K562 (cell line): ENCODE measurements at regions not wholly inside any gene's neighbourhood (a gene's known extent, or its start where the extent isn't known, plus 50 kb on each side); places are given as distances from the start of the nearest gene placed in this dataset.
A peak's percentile ranks its signal among the peaks of the same experiment; 100 is the strongest.

Source experiments
- ATAC-seq: fragments of 200-7000 bp; cut with Tn5 transposase; 3 replicates; pipeline ENCODE4 v1.9.1; 2020; ENCODE audit warnings: moderate library complexity
- BruUV-seq: library from RNA; stranded (reverse); fragments of 400-500 nt; replicated peaks from 2 replicates; lab custom pipeline; 2021; lab: Mats Ljungman, UMichigan
- CTCF ChIA-PET: fragments of 300-600 bp; formaldehyde crosslinking; extraction: SDS; loops from one replicate; lab custom pipeline; 2021; ENCODE audit warnings: low intra/inter-chr PET ratio; lab: Yijun Ruan, JAX
- POLR2A ChIA-PET: fragments of 300-600, 350-650 bp; sonication (Branson Sonifier 250); formaldehyde crosslinking; extraction: SDS; loops from one replicate; lab custom pipeline; 2021; ENCODE audit warnings: antibody characterized with exemption, inconsistent platforms; lab: Yijun Ruan, JAX
- DNase-seq, 4 experiments: peaks; one replicate each; pipeline versions ENCODE4 v3.0.0 to v3.0.0-alpha.2; 2011 to 2018; ENCODE audit warnings: low spot score in 3 of 4, mixed read lengths in 3 of 4; ENCODE audit errors: extremely low read depth in 1 of 4
- FAIRE-seq: peaks from 2 replicates; lab custom pipeline; 2011; peaks lifted over from hg19 to GRCh38; lab: Jason Lieb, UNC
- H2AFZ ChIP-seq: 2 replicates; pipeline ENCODE4 v1.6.0; 2011; ENCODE audit warnings: low read depth, low read length, control low read depth, inconsistent platforms
- H3K27ac ChIP-seq: fragments of 200-600 bp; 3 replicates; pipeline ENCODE4 v1.8.0; 2011; ENCODE audit warnings: low read depth, mild to moderate bottlenecking, control low read depth, inconsistent platforms, low read length, moderate library complexity, mixed read lengths; ENCODE audit errors: extremely low read depth
- H3K27me3 ChIP-seq, 2 experiments: fragments of 300-600 bp in 1 of 2; 2 replicates in 1 of 2; 3 replicates in 1 of 2; pipeline versions ENCODE4 v1.6.0 to v1.8.0; 2011; ENCODE audit warnings: inconsistent platforms in 2 of 2, low read length in 2 of 2, mild to moderate bottlenecking in 1 of 2, mixed read lengths in 1 of 2, moderate library complexity in 1 of 2; ENCODE audit not compliant: control insufficient read depth in 2 of 2, insufficient read depth in 2 of 2
- H3K36me3 ChIP-seq: fragments of 300-600 bp; 3 replicates; pipeline ENCODE4 v1.8.0; 2011; ENCODE audit warnings: mild to moderate bottlenecking, low read length, inconsistent platforms; ENCODE audit not compliant: control insufficient read depth, insufficient read depth
- H3K4me1 ChIP-seq, 2 experiments: fragments of 200-600 bp in 1 of 2; replicated peaks in 1 of 2; 2 replicates in 1 of 2; 3 replicates in 1 of 2; pipeline versions ENCODE4 v1.5.1 to v1.8.0; 2011; ENCODE audit warnings: inconsistent platforms in 2 of 2, low read length in 2 of 2, mild to moderate bottlenecking in 1 of 2, mixed read lengths in 1 of 2, moderate library complexity in 1 of 2; ENCODE audit not compliant: control insufficient read depth in 2 of 2, insufficient read depth in 2 of 2
- H3K4me2 ChIP-seq: 2 replicates; pipeline ENCODE4 v1.6.1; 2011; ENCODE audit warnings: low read length, control low read depth, inconsistent platforms, mixed read lengths; ENCODE audit not compliant: insufficient read depth
- H3K4me3 ChIP-seq: fragments of 200-600 bp; sonication (generic), shearing (Covaris generic); 2 replicates; pipeline ENCODE4 v1.5.1; 2016; ENCODE audit warnings: control low read depth, inconsistent platforms
- H3K79me2 ChIP-seq: fragments of 200-600 bp; 3 replicates; pipeline ENCODE4 v1.8.0; 2011; ENCODE audit warnings: low read length, inconsistent platforms; ENCODE audit not compliant: control insufficient read depth, insufficient read depth
- H3K9ac ChIP-seq, 2 experiments: 2 replicates each; pipeline versions ENCODE4 v1.6.0 to v1.6.1; 2011; ENCODE audit warnings: low read depth in 2 of 2, low read length in 2 of 2, control low read depth in 1 of 2, inconsistent platforms in 1 of 2, mild to moderate bottlenecking in 1 of 2, mixed read lengths in 1 of 2; ENCODE audit not compliant: insufficient read depth in 1 of 2
- H3K9me1 ChIP-seq: one replicate; pipeline ENCODE4 v1.6.0; 2011; ENCODE audit warnings: inconsistent platforms, mild to moderate bottlenecking, low read length, moderate library complexity; ENCODE audit not compliant: control insufficient read depth, insufficient read depth
- H3K9me3 ChIP-seq: replicated peaks from 2 replicates; pipeline ENCODE4 v1.5.1; 2011; ENCODE audit warnings: low read depth, low read length, inconsistent platforms; ENCODE audit not compliant: control insufficient read depth, insufficient read depth
- H4K20me1 ChIP-seq: replicated peaks from 2 replicates; pipeline ENCODE4 v1.6.1; 2011; ENCODE audit warnings: low read length, inconsistent platforms, mixed read lengths; ENCODE audit not compliant: control insufficient read depth, insufficient read depth
- CTCF ChIP-seq, 3 experiments: IDR thresholded peaks in 2 of 3; conservative IDR thresholded peaks in 1 of 3; 2 replicates each; pipeline ENCODE4 v1.5.1; 2011 to 2012; ENCODE audit warnings: low read length in 3 of 3, mild to moderate bottlenecking in 3 of 3, control low read depth in 2 of 3, improper control_type of control experiment in 1 of 3, inconsistent platforms in 1 of 3, low read depth in 1 of 3, mixed read lengths in 1 of 3, moderate library complexity in 1 of 3; ENCODE audit not compliant: insufficient read depth in 2 of 3
- FOXJ2 ChIP-seq: fragments of 200-800 bp; sonication (Bioruptor generic); IDR thresholded peaks from 2 replicates; pipeline ENCODE4 v1.6.1; 2016; ENCODE audit warnings: missing genetic modification characterization, missing compliant biosample characterization
- in situ Hi-C: fragments of 300-500 bp; cut with MboI; formaldehyde crosslinking; loops from 4 replicates; pipeline ENCODE4 v1.15.0; 2018; ENCODE audit warnings: inconsistent platforms, mixed read lengths
- intact Hi-C: fragments of 100-400 bp; cut with micrococcal nuclease; formaldehyde crosslinking; loops from 2 replicates; pipeline ENCODE4 v1.14.2; 2022

GRCh38 chr11:43021466-43021865, 290.3 kb upstream of the API5 start:
- no peak for FAIRE-seq
- POLR2A ChIA-PET: no interaction called here
- no TSS peak for BruUV-seq

More at GRCh38 chr11:43021466-43021865, 290.3 kb upstream of the API5 start:
- ATAC-seq: no peak; the same call in 2 of the 3 replicates
- intact Hi-C loops: no loop called here
- Histone ChIP-seq H3K9me3 (no peaks in the 10 kb centered on the region), H2AFZ (no peak overlapping the region), H3K4me3 (no peak overlapping the region), H3K9me1 (no peaks in the 10 kb centered on the region), H3K4me2 (no peak overlapping the region), H3K27ac (no peak overlapping the region), H3K4me1 (no peaks in the 10 kb centered on the region), H3K36me3 (no peaks in the 10 kb centered on the region), H3K9ac (no peak overlapping the region), H3K27me3 (no peaks in the 10 kb centered on the region), H4K20me1 (no peaks in the 10 kb centered on the region)
- peak; percentile 2 to 9 (median 8) for DNase-seq
- in situ Hi-C loops: no loop called here
- CTCF ChIA-PET: no interaction called here
- no peak for TF ChIP-seq FOXJ2
- TF ChIP-seq CTCF (IDR thresholded peaks at IDR 0.05 in 2 of 3, conservative IDR thresholded peaks at IDR 0.05 in 1 of 3; ENCODE audit: insufficient read depth in 2 of 3, low read depth in 1 of 3, low read length in 3 of 3): peak in 1 of 3 experiments; percentile 23; a peak in 1 of 6 replicates
- TF ChIP-seq, all 486 proteins: peak for 1
- H3K79me2 ChIP-seq: no peaks in the 10 kb centered on the region
